NB4 (cell line): ENCODE measurements at regions not wholly inside any gene's neighbourhood (a gene's known extent, or its start where the extent isn't known, plus 50 kb on each side); places are given as distances from the start of the nearest gene placed in this dataset.

Source experiments
- POLR2A ChIP-seq: IDR thresholded peaks from 2 replicates; pipeline ENCODE4 v1.6.1; 2011; ENCODE audit warnings: mild to moderate bottlenecking; ENCODE audit not compliant: insufficient read length; ENCODE audit errors: extremely low read depth
- TF ChIP-seq, protein P1 (sequence below): IDR thresholded peaks from one replicate; pipeline ENCODE4 v1.5.1; 2012; ENCODE audit warnings: low read depth, low read length

DNA sequence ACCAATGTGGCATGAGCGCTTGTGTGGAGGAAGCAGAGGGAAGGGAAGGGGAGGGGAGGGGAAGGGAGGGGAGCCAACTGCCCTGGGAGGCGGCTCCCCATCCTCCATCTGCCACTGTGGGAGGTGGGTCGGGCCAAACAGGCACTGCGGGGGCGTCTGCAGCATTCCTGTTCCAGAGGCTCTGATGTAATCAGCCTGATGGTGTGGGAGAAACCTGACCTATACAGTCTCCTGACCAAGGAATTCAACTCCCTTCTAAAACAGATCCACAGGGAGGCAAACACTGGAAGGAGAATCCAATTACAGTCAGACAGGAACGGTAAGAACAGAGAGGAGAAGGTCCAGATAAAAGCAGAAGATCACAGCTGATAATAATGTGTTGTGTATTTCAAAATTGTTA lies 88.8 kb downstream of the CD8B2 start:
- TF ChIP-seq, protein P1, sequence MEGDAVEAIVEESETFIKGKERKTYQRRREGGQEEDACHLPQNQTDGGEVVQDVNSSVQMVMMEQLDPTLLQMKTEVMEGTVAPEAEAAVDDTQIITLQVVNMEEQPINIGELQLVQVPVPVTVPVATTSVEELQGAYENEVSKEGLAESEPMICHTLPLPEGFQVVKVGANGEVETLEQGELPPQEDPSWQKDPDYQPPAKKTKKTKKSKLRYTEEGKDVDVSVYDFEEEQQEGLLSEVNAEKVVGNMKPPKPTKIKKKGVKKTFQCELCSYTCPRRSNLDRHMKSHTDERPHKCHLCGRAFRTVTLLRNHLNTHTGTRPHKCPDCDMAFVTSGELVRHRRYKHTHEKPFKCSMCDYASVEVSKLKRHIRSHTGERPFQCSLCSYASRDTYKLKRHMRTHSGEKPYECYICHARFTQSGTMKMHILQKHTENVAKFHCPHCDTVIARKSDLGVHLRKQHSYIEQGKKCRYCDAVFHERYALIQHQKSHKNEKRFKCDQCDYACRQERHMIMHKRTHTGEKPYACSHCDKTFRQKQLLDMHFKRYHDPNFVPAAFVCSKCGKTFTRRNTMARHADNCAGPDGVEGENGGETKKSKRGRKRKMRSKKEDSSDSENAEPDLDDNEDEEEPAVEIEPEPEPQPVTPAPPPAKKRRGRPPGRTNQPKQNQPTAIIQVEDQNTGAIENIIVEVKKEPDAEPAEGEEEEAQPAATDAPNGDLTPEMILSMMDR: no peak
- no peak for TF ChIP-seq POLR2A
